Mesothelial cell of epicardium (in vitro differentiated cells): ENCODE measurements at regions not wholly inside any gene's neighbourhood (a gene's known extent, or its start where the extent isn't known, plus 50 kb on each side); places are given as distances from the start of the nearest gene placed in this dataset.

Experiments
- DNase-seq, 2 experiments: peaks; one replicate each; pipeline ENCODE4 v3.0.0; 2021; ENCODE audit warnings: low spot score in 2 of 2; ENCODE audit not compliant: unreplicated experiment in 2 of 2
- H3K27ac Mint-ChIP-seq: 2 replicates; pipeline ENCODE4 v1.8.0; 2021; ENCODE audit warnings: mixed read lengths
- H3K27me3 Mint-ChIP-seq: 2 replicates; pipeline ENCODE4 v1.8.0; 2021; ENCODE audit warnings: low read depth, mixed read lengths
- H3K36me3 Mint-ChIP-seq: 2 replicates; pipeline ENCODE4 v1.8.0; 2021; ENCODE audit warnings: mixed read lengths
- H3K4me1 Mint-ChIP-seq: 2 replicates; pipeline ENCODE4 v1.8.0; 2021; ENCODE audit warnings: mixed read lengths
- H3K4me3 Mint-ChIP-seq: 2 replicates; pipeline ENCODE4 v1.8.0; 2021; ENCODE audit warnings: mild to moderate bottlenecking, moderate library complexity, mixed read lengths
- H3K9me3 Mint-ChIP-seq: 2 replicates; pipeline ENCODE4 v1.8.0; 2021; ENCODE audit warnings: mixed read lengths
- TF ChIP-seq, protein P1 (sequence below): fragments of 200-600 bp; sonication (generic); IDR thresholded peaks from one replicate; pipeline ENCODE4 v1.5.0; 2021; ENCODE audit warnings: antibody characterized with exemption; ENCODE audit not compliant: unreplicated experiment

DNA sequence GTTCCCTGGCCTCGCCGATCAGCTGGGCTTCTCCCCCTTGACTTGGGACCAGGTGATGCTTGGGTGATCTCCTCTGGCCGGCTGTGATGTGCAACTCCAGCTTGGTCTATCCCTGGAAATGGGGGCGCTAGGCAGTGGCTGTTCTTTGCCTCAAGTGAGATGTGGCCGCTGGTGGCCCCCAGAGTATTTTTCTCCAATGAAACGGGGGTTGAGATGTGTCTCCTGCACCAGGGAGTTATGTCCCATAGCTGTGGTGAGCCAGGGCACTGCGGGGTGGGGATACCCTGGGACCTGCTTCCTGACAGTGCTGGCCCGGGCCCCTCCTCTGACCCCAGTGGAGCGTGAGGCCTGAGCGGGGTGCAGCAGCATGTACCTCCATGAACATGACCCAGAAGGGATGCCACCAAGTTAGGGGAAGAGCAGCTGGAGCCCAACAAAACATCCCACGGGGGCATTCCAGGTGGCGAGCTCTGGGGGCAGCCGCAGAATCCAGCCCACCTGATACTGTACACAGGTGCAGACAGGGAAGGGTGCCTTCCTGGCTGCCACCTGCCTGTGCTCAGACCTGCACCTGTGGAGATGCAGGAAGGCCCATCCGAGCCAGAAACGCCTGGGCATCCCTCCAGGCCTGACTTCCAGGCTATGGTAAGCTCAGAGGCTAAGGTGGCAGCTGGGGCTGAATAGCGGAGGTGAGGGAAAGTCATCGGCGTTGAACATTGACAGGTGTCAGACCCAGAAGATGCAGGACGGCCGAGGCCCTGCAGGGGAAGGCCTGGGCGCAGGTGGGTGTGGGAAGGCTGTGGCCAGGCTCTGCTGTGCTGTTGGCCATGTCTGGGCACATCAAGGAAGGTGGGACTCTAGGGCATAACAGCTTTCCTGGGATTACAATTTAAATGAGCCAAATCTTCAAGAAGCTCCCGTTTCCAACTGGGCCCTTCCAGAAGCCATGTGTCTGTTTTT, 97.3 kb downstream of the CTTN start:
- Mint-ChIP-seq H3K9me3 (peaks cover 4% of the 10 kb centered on the region), H3K27ac (no peak overlapping the region)

DNA sequence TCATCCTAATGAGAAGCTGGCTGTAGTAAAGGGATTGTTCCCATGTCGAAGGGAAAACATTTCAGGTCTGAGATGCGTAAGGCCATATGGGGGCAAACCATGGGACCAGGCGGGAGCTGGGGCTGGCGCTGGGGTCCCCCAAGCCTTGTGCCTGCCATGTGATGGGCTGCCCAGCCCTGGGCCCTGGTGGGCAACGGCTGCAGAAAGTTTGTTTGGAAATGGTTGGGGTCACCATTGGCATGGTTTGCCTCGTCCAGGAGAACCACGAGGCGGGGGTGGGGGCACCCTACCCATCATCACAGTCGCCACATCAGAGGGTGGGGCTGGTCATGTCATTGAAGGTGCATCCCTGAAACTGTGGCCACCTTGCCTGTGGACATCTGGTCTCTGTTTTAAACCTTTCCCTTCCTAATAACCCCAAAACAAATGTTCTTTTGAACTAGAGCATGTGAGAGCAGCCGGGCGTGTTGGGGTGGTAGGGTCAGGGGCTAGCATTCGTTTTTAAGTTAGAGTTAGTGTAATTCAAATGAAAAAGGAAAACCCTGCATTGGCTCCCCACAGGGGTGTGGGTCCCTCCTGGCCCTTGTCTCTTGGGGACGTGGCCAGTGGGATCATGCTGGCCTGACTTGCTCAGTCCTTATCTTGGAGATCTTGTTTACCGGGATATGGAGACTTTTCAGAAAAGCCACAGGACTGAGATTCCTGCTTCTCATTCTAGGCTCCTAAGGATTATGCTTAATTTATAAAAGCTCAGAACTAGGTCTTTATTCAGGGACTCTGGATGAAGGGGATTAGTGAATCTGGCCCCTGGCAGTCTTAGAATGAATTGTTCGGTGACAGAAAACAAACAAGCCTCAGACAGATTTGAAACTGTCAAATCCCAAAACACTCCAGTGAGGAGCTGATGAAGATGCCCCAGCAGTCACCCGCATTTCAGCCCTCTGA, 98.5 kb downstream of the CTTN start:
- Mint-ChIP-seq H3K4me1 (peaks cover 2% of the 10 kb centered on the region), H3K4me3 (no peak overlapping the region), H3K27me3 (no peaks in the 10 kb centered on the region), H3K36me3 (no peaks in the 10 kb centered on the region), H3K9me3 (no peaks in the 10 kb centered on the region), H3K27ac (no peak overlapping the region)
- TF ChIP-seq, protein P1, sequence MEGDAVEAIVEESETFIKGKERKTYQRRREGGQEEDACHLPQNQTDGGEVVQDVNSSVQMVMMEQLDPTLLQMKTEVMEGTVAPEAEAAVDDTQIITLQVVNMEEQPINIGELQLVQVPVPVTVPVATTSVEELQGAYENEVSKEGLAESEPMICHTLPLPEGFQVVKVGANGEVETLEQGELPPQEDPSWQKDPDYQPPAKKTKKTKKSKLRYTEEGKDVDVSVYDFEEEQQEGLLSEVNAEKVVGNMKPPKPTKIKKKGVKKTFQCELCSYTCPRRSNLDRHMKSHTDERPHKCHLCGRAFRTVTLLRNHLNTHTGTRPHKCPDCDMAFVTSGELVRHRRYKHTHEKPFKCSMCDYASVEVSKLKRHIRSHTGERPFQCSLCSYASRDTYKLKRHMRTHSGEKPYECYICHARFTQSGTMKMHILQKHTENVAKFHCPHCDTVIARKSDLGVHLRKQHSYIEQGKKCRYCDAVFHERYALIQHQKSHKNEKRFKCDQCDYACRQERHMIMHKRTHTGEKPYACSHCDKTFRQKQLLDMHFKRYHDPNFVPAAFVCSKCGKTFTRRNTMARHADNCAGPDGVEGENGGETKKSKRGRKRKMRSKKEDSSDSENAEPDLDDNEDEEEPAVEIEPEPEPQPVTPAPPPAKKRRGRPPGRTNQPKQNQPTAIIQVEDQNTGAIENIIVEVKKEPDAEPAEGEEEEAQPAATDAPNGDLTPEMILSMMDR: no peak
- no peak for DNase-seq

More for the DNA sequence above, 97.3 kb downstream of the CTTN start:
- Mint-ChIP-seq H3K4me3 (no peak overlapping the region), H3K27me3 (no peaks in the 10 kb centered on the region), H3K4me1 (peaks cover 2% of the 10 kb centered on the region), H3K36me3 (no peaks in the 10 kb centered on the region)
- TF ChIP-seq, protein P1: no peak
- no peak for DNase-seq

DNA sequence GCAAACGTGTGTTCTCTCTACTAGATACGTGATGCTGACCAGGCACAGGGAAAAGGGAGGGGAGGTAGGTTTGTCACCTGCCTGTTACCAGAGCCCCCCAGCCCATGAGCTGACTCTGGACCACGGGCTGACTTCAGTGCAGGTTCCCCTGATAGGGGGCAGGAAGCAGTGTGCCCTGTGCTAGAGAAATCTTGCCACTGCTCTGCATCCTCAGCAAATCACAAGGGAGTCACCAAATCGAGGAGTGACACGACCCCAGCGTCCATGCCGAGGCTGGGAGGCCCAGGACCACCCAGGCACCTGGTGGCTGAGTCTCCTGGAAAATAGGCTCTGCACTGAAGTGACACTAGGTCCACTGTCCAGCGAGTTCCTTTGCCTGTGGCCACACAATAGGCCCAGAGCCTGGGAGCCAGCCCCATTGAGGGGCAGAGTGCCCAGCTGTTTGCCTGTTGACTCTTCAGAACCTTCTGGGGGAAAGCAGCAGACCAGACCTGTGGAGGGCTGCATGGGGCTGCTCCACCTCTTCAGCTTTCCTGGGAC, 99.3 kb downstream of the CTTN start:
- Mint-ChIP-seq H3K4me1 (peaks cover 2% of the 10 kb centered on the region), H3K36me3 (no peaks in the 10 kb centered on the region), H3K4me3 (no peak overlapping the region), H3K9me3 (no peaks in the 10 kb centered on the region), H3K27me3 (no peaks in the 10 kb centered on the region), H3K27ac (no peak overlapping the region)
- no peak for DNase-seq
- TF ChIP-seq, protein P1: no peak

DNA sequence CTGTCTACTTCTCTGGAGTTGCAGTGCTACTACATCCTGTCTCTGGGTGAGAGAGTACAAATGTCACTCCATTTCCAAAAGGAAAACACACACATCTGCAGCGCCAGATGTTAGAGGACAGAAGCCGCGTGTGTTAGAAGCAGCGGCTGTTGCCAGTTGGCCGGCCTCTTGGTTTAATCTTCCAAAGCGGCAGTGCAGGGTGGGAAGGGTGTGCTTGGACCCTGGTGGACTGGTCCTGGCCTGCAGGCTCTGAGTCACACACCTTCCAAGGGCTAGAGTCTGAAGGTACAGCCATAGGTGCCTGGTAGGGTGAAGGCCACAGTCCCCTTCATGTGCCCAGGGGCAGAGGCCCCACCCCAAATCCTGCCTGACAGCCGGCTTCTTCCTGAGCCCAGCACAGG, 99.8 kb downstream of the CTTN start:
- no peaks in the 10 kb centered on the region for H3K27me3 Mint-ChIP-seq
- H3K9me3 Mint-ChIP-seq: no peaks in the 10 kb centered on the region
- TF ChIP-seq, protein P1: no peak
- H3K27ac Mint-ChIP-seq: no peak overlapping the region
- no peak overlapping the region for H3K4me3 Mint-ChIP-seq
- H3K4me1 Mint-ChIP-seq: peaks cover 8% of the 10 kb centered on the region
- no peaks in the 10 kb centered on the region for H3K36me3 Mint-ChIP-seq
- DNase-seq: no peak

DNA sequence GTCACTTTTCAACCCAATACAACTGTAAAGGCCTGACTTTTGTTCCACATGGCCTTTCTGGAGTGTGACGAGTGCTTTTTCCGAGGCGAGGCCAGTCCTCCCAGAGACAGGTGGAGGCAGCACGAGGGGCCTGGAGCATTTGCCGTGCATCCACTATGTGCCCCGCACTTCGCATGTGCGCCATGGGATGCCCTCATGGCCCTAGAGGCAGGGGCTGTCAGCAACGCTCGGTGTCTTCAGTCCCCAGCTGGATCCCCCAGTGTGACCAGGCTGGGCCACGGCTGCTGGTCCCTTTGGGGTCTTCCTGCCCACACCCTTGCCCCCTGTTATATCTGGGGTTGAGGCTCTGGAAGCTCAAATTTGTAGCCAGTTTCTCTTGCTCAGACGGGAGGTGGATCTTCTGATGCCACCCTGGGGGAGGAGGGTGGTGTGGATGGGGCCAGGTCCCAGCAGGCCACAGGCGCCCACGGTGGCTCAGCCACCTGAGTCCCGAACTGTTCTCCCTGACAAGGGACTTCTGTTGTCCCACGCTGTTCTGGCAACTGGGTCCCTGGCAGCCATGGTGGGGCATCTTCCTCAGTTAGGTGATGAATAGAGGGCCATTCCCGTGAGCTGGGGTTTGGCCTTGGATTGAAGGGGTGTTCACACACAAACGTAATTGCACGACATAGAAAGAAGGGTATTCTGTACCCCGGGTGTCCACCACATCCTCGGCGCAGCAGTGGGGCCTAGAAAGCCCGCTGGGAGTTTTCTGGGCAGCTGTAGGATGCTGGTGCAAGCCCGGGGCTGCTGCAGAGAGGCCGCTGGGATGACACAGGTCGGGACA, 100.9 kb downstream of the CTTN start:
- Mint-ChIP-seq H3K36me3 (no peaks in the 10 kb centered on the region), H3K4me1 (peaks cover 8% of the 10 kb centered on the region), H3K4me3 (no peak overlapping the region), H3K9me3 (no peaks in the 10 kb centered on the region), H3K27me3 (no peaks in the 10 kb centered on the region), H3K27ac (no peak overlapping the region)
- TF ChIP-seq, protein P1: no peak
- DNase-seq: no peak
